Tibial nerve (tissue), 4 donors: ENCODE measurements at regions not wholly inside any gene's neighbourhood (a gene's known extent, or its start where the extent isn't known, plus 50 kb on each side); places are given as distances from the start of the nearest gene placed in this dataset.

ENCODE experiments used
- DNase-seq, 2 donors: peaks; one replicate each; pipeline ENCODE4 v3.0.0-alpha.2; 2019; ENCODE audit warnings: low spot score in 2 of 2
- H3K27ac ChIP-seq, 4 donors: fragments of 200-600 bp; sonication (generic) in 3 of 4; one replicate each; pipeline ENCODE4 v1.5.1; 2017 to 2019; ENCODE audit warnings: mild to moderate bottlenecking in 1 of 4
- H3K27me3 ChIP-seq, 2 donors: fragments of 200-600 bp; sonication (generic) in 1 of 2; one replicate each; pipeline versions ENCODE4 v1.5.1 to v1.6.0; 2017 to 2019
- H3K36me3 ChIP-seq, 3 donors: fragments of 200-600 bp; sonication (generic); one replicate each; pipeline ENCODE4 v1.5.1; 2018 to 2019
- H3K4me1 ChIP-seq, 4 donors: fragments of 200-600 bp; sonication (generic) in 3 of 4; one replicate each; pipeline ENCODE4 v1.5.1; 2017 to 2019
- H3K4me3 ChIP-seq, 4 donors: fragments of 200-600 bp; sonication (generic) in 3 of 4; one replicate each; pipeline ENCODE4 v1.5.1; 2017 to 2019; ENCODE audit warnings: mild to moderate bottlenecking in 1 of 4, moderate library complexity in 1 of 4
- H3K9me3 ChIP-seq, 4 donors: fragments of 200-600 bp; sonication (generic) in 3 of 4; one replicate each; pipeline ENCODE4 v1.5.1; 2017 to 2019
- CTCF ChIP-seq, 5 experiments: fragments of 200-600 bp in 3 of 5; fragments of 450-650 bp in 2 of 5; sonication (generic) in 3 of 5; IDR thresholded peaks; one replicate each; pipeline ENCODE4 v1.5.1; 2016 to 2019; ENCODE audit warnings: antibody characterized with exemption in 5 of 5, mild to moderate bottlenecking in 3 of 5, moderate library complexity in 2 of 5
- EP300 ChIP-seq, 2 donors: sonication (generic); formaldehyde crosslinking; IDR thresholded peaks; one replicate each; pipeline ENCODE4 v1.6.1; 2017; ENCODE audit warnings: antibody characterized with exemption in 2 of 2, mild to moderate bottlenecking in 1 of 2
- POLR2A ChIP-seq, 2 donors: fragments of 450-650 bp; IDR thresholded peaks; one replicate each; pipeline ENCODE4 v1.6.1; 2017; ENCODE audit warnings: antibody characterized with exemption in 2 of 2, mild to moderate bottlenecking in 2 of 2, moderate library complexity in 2 of 2
- WGBS, 2 donors: methylation state at CpG; one replicate each; pipeline ENCODE4 v1.1.5; 2018; 5-methylcytosine and 5-hydroxymethylcytosine counted together

GRCh38 chr11:28632338-28632737, 524.1 kb downstream of the METTL15 start:
- WGBS, 2 donors: 88 to 96% methylated on average over 2 of the region's 2 CpGs
- Histone ChIP-seq H3K27ac (no peak overlapping the region), H3K36me3 (no peaks in the 10 kb centered on the region), H3K9me3 (no peaks in the 10 kb centered on the region), H3K4me3 (no peak overlapping the region), H3K27me3 (no peaks in the 10 kb centered on the region), H3K4me1 (no peaks in the 10 kb centered on the region)
- TF ChIP-seq CTCF (IDR thresholded peaks at IDR 0.05) (no peak), EP300 (IDR thresholded peaks at IDR 0.05) (no peak), POLR2A (IDR thresholded peaks at IDR 0.05) (no peak)
- no peak for DNase-seq

- H3K27ac ChIP-seq: no peak overlapping the region
- H3K27me3 ChIP-seq: no peaks in the 10 kb centered on the region
- no peaks in the 10 kb centered on the region for H3K4me1 ChIP-seq
- no peaks in the 10 kb centered on the region for H3K36me3 ChIP-seq
- no peak overlapping the region for H3K4me3 ChIP-seq
- H3K9me3 ChIP-seq: no peaks in the 10 kb centered on the region
- no peak for DNase-seq
- 50 to 79% methylated on average over 1 of the region's 1 CpG for WGBS, 2 donors
- TF ChIP-seq CTCF (IDR thresholded peaks at IDR 0.05): no peak
- no peak for TF ChIP-seq POLR2A (IDR thresholded peaks at IDR 0.05)
- TF ChIP-seq EP300 (IDR thresholded peaks at IDR 0.05): no peak
Observed at GRCh38 chr11:28631148-28631547, 523.0 kb downstream of the METTL15 start.

GRCh38 chr11:28629235-28629634, 521.0 kb downstream of the METTL15 start:
- TF ChIP-seq EP300 (IDR thresholded peaks at IDR 0.05) (no peak), POLR2A (IDR thresholded peaks at IDR 0.05) (no peak), CTCF (IDR thresholded peaks at IDR 0.05) (no peak)
- DNase-seq: no peak
- WGBS, 2 donors: 87 to 89% methylated on average over 3 of the region's 3 CpGs

DNA sequence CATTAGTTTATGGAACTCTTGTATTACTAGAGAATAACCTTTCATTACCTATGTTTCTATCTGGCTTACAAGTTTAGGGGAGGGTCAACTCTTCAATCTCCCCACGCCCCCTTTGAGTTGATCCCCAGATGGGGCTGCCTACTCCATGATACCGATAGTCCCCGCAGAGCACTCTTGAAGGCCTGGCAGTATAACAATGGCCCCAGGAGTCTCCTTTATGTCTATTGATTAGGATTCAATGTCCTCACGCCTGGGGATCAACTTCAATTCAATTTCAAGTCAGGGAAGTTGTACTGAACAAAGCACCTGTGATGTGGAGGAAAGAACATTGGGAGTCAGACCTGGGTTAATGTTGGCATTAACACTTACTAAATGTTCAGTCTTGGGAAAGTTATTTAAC, 520.2 kb downstream of the METTL15 start:
- Histone ChIP-seq H3K36me3 (no peaks in the 10 kb centered on the region), H3K27ac (no peak overlapping the region), H3K4me3 (no peak overlapping the region), H3K27me3 (no peaks in the 10 kb centered on the region), H3K4me1 (no peaks in the 10 kb centered on the region), H3K9me3 (no peaks in the 10 kb centered on the region)
- TF ChIP-seq CTCF (IDR thresholded peaks at IDR 0.05) (no peak), POLR2A (IDR thresholded peaks at IDR 0.05) (no peak)
- no peak for DNase-seq
- WGBS, 2 donors: 64 to 70% methylated on average over 4 of the region's 4 CpGs

More at GRCh38 chr11:28629235-28629634, 521.0 kb downstream of the METTL15 start:
- Histone ChIP-seq H3K9me3 (no peaks in the 10 kb centered on the region), H3K4me3 (no peak overlapping the region), H3K4me1 (no peaks in the 10 kb centered on the region), H3K36me3 (no peaks in the 10 kb centered on the region), H3K27me3 (no peaks in the 10 kb centered on the region), H3K27ac (no peak overlapping the region)

DNA sequence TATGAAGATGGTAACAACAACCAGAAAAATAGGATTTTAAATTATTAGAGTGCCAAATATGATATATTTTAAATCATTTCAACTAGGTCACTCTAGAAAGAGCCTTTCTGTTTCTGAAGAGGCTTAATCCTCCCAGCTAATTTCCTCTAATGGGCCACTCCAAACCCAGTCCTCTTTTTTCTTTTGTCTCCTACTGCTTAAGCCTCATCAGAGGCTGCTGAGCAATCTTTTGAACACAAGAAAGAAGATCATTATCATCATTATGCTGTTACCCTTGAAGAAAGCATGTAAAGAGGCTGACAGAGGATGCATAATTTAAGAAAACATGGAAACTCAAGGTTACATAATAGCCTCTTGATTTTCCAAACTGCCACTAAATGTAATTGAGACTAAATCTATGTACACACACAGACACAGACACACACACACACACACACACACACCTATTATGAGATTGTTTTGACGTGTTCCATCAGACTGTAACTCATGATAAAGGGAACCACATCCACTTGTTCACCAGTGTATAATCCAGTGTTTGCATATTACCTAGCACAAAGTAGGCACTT, 519.6 kb downstream of the METTL15 start:
- no peak for DNase-seq
- Histone ChIP-seq H3K27ac (no peak overlapping the region), H3K9me3 (no peaks in the 10 kb centered on the region), H3K36me3 (no peaks in the 10 kb centered on the region), H3K4me1 (no peaks in the 10 kb centered on the region), H3K4me3 (no peak overlapping the region), H3K27me3 (no peaks in the 10 kb centered on the region)
- 56 to 82% methylated on average over 1 of the region's 1 CpG for WGBS, 2 donors
- TF ChIP-seq EP300 (IDR thresholded peaks at IDR 0.05): no peak
- TF ChIP-seq POLR2A (IDR thresholded peaks at IDR 0.05): no peak
- TF ChIP-seq CTCF (IDR thresholded peaks at IDR 0.05): no peak
